ENCODE measurements at regions not wholly inside any gene's neighbourhood (a gene's known extent, or its start where the extent isn't known, plus 50 kb on each side); places are given as distances from the start of the nearest gene placed in this dataset.

- no peak overlapping the region for H2AFZ ChIP-seq (ENCODE audit: low read length)
- H4K5ac ChIP-seq (ENCODE audit: insufficient read length, low read depth, low read length): no peak overlapping the region
- WGBS (ENCODE audit: extremely low coverage, insufficient read length, low lambda C conversion rate): no CpG with 5 or more reads among the region's 8 CpGs
- no peak overlapping the region for H2AK5ac ChIP-seq (ENCODE audit: insufficient read length, low read length)
- no peaks in the 10 kb centered on the region for H4K20me1 ChIP-seq (ENCODE audit: control insufficient read depth, insufficient read depth, insufficient read length)
- no peak overlapping the region for H3K56ac ChIP-seq (ENCODE audit: insufficient read length, low read depth, low read length)
- H3K79me2 ChIP-seq (ENCODE audit: insufficient read depth, low read length): no peaks in the 10 kb centered on the region
- H3K36me3 Mint-ChIP-seq (ENCODE audit: insufficient read depth in 1 of 3, low read depth in 3 of 3): no peaks in the 10 kb centered on the region
- H3K4me3 Mint-ChIP-seq: no peak overlapping the region
- no peak overlapping the region for H3K27ac ChIP-seq (ENCODE audit: insufficient read length, low read depth, low read length)
- no peak overlapping the region for H4K91ac ChIP-seq (ENCODE audit: insufficient read length, low read depth, low read length)
- H3K9me3 Mint-ChIP-seq: 0 out of 5 replicates have a peak, but pooled peaks cover 0 to under 1% of the 10 kb centered on the region in 2 experiments
- no peaks in the 10 kb centered on the region for H3K9me3 ChIP-seq (ENCODE audit: control insufficient read depth, low read depth, low read length)
- no peaks in the 10 kb centered on the region for H3K27me3 ChIP-seq (ENCODE audit: insufficient read depth, low read length)
- no peak overlapping the region for H3K4ac ChIP-seq (ENCODE audit: low read depth, low read length)
- no peak for TF ChIP-seq CTCF (conservative IDR thresholded peaks at IDR 0.05)
- H3K9ac ChIP-seq (ENCODE audit: extremely low read depth, insufficient read length, low read length): no peak overlapping the region
- no peaks in the 10 kb centered on the region for H3K79me1 ChIP-seq (ENCODE audit: insufficient read depth, low read depth, low read length, poor library complexity, severe bottlenecking)
- no peak overlapping the region for H3K14ac ChIP-seq (ENCODE audit: insufficient read depth, low read length)
- no peak overlapping the region for H2BK12ac ChIP-seq (ENCODE audit: insufficient read length, low read depth, low read length)
- no peak overlapping the region for H2BK5ac ChIP-seq (ENCODE audit: insufficient read length, low read length)
- no peak overlapping the region for H2BK120ac ChIP-seq (ENCODE audit: low read depth, low read length, poor library complexity, severe bottlenecking)
- peaks cover 7 to 28% of the 10 kb centered on the region in 2 experiments; a peak in 3 of 4 replicates for H3K4me1 Mint-ChIP-seq
- H2BK15ac ChIP-seq (ENCODE audit: low read depth, low read length): no peak overlapping the region
- H3K27me3 Mint-ChIP-seq (ENCODE audit: low read depth): no peaks in the 10 kb centered on the region; the same call in 1 of the 2 replicates
- no peaks in the 10 kb centered on the region; the same call in 1 of the 2 replicates for H3K4me1 ChIP-seq (ENCODE audit: insufficient read depth, low read length)
- H3T11ph ChIP-seq (ENCODE audit: low read length): no peak overlapping the region
- H3K23ac ChIP-seq (ENCODE audit: insufficient read length, low read depth, low read length): no peak overlapping the region
- no peak overlapping the region; a peak in 1 of 7 replicates for H3K27ac Mint-ChIP-seq
- no peak overlapping the region for H2BK20ac ChIP-seq (ENCODE audit: low read depth, low read length, poor library complexity, severe bottlenecking)
- peak; percentile 40 for DNase-seq
- H3K23me2 ChIP-seq (ENCODE audit: insufficient read length, low read depth, low read length, poor library complexity, severe bottlenecking): no peaks in the 10 kb centered on the region
- no peak overlapping the region for H4K8ac ChIP-seq (replicated peaks; ENCODE audit: insufficient read length, low read depth, low read length)
- no peak overlapping the region for H3K18ac ChIP-seq (ENCODE audit: insufficient read length, low read depth, low read length)
- H3K4me2 ChIP-seq (ENCODE audit: insufficient read depth, insufficient read length, low read length): no peak overlapping the region
Observed at GRCh38 chr6:79812195-79812594, 135.2 kb downstream of the ELOVL4 start.

All from H9 (cell line).